MG63 (cell line): ENCODE measurements at regions not wholly inside any gene's neighbourhood (a gene's known extent, or its start where the extent isn't known, plus 50 kb on each side); places are given as distances from the start of the nearest gene placed in this dataset.

ENCODE experiments used
- DNase-seq: peaks from one replicate; pipeline ENCODE4 v3.0.0-alpha.2; 2020
- H3K27me3 ChIP-seq: fragments of 250-450 bp; sonication (Bioruptor Pico); 2 replicates; pipeline ENCODE4 v1.5.1; 2020; ENCODE audit warnings: mild to moderate bottlenecking, moderate library complexity
- H3K36me3 ChIP-seq: fragments of 250-450 bp; sonication (Bioruptor Pico); 2 replicates; pipeline ENCODE4 v1.5.1; 2020; ENCODE audit warnings: mild to moderate bottlenecking, moderate library complexity
- H3K4me3 ChIP-seq: fragments of 250-450 bp; sonication (Bioruptor Pico); 2 replicates; pipeline ENCODE4 v1.5.1; 2020; ENCODE audit warnings: mild to moderate bottlenecking, moderate library complexity
- H3K9me3 ChIP-seq: fragments of 250-450 bp; sonication (Bioruptor Pico); 2 replicates; pipeline ENCODE4 v1.5.1; 2020; ENCODE audit warnings: mild to moderate bottlenecking, moderate library complexity

- Histone ChIP-seq H3K9me3 (no peaks in the 10 kb centered on the region; the same call in 1 of the 2 replicates), H3K4me3 (no peak overlapping the region), H3K27me3 (no peaks in the 10 kb centered on the region), H3K36me3 (no peaks in the 10 kb centered on the region)
- DNase-seq = no peak
Measured at GRCh38 chr5:32953694-32954093, 242.6 kb downstream of the NPR3 start.

GRCh38 chr5:32955814-32956213, 244.7 kb downstream of the NPR3 start:
- no peak for DNase-seq
- H3K9me3 ChIP-seq = no peaks in the 10 kb centered on the region; the same call in 1 of the 2 replicates
- H3K4me3 ChIP-seq = no peak overlapping the region
- no peaks in the 10 kb centered on the region for H3K27me3 ChIP-seq
- no peaks in the 10 kb centered on the region for H3K36me3 ChIP-seq

- DNase-seq = no peak
- Histone ChIP-seq H3K36me3 (no peaks in the 10 kb centered on the region), H3K9me3 (no peaks in the 10 kb centered on the region; the same call in 1 of the 2 replicates), H3K4me3 (no peak overlapping the region), H3K27me3 (no peaks in the 10 kb centered on the region)
Measured at GRCh38 chr5:32960340-32961058, 249.4 kb downstream of the NPR3 start.

GRCh38 chr5:32961059-32961415, 249.9 kb downstream of the NPR3 start:
- no peaks in the 10 kb centered on the region; the same call in 1 of the 2 replicates for H3K9me3 ChIP-seq
- H3K27me3 ChIP-seq = no peaks in the 10 kb centered on the region
- DNase-seq = no peak
- no peak overlapping the region for H3K4me3 ChIP-seq
- H3K36me3 ChIP-seq = no peaks in the 10 kb centered on the region

GRCh38 chr5:32964261-32964660, 253.1 kb downstream of the NPR3 start:
- no peak overlapping the region for H3K4me3 ChIP-seq
- H3K27me3 ChIP-seq = no peaks in the 10 kb centered on the region
- DNase-seq = no peak
- no peaks in the 10 kb centered on the region for H3K9me3 ChIP-seq
- no peaks in the 10 kb centered on the region for H3K36me3 ChIP-seq

- Histone ChIP-seq H3K36me3 (no peaks in the 10 kb centered on the region), H3K27me3 (no peaks in the 10 kb centered on the region), H3K4me3 (no peak overlapping the region), H3K9me3 (no peaks in the 10 kb centered on the region)
- no peak for DNase-seq
Measured at GRCh38 chr5:32973646-32974045, 262.5 kb downstream of the NPR3 start.

GRCh38 chr5:32975656-32976375, 264.7 kb downstream of the NPR3 start:
- DNase-seq = no peak
- no peak overlapping the region for H3K4me3 ChIP-seq
- H3K27me3 ChIP-seq = no peaks in the 10 kb centered on the region
- H3K9me3 ChIP-seq = no peaks in the 10 kb centered on the region
- H3K36me3 ChIP-seq = no peaks in the 10 kb centered on the region

GRCh38 chr5:32981061-32981460, 269.9 kb downstream of the NPR3 start:
- DNase-seq = no peak
- H3K9me3 ChIP-seq = peaks cover 15% of the 10 kb centered on the region
- H3K36me3 ChIP-seq = no peaks in the 10 kb centered on the region
- H3K27me3 ChIP-seq = no peaks in the 10 kb centered on the region
- H3K4me3 ChIP-seq = no peak overlapping the region

GRCh38 chr5:32984851-32985610, 273.9 kb downstream of the NPR3 start:
- Histone ChIP-seq H3K9me3 (peaks cover 15% of the 10 kb centered on the region), H3K27me3 (no peaks in the 10 kb centered on the region), H3K36me3 (no peaks in the 10 kb centered on the region), H3K4me3 (no peak overlapping the region)
- no peak for DNase-seq

GRCh38 chr5:32989815-32990214, 278.7 kb downstream of the NPR3 start:
- no peak for DNase-seq
- H3K36me3 ChIP-seq = no peaks in the 10 kb centered on the region
- no peak overlapping the region for H3K4me3 ChIP-seq
- H3K9me3 ChIP-seq = peaks cover 4% of the 10 kb centered on the region; the same call in 1 of the 2 replicates
- no peaks in the 10 kb centered on the region for H3K27me3 ChIP-seq

GRCh38 chr5:32990593-32991420, 279.7 kb downstream of the NPR3 start:
- Histone ChIP-seq H3K36me3 (no peaks in the 10 kb centered on the region), H3K27me3 (no peaks in the 10 kb centered on the region), H3K9me3 (no peaks in the 10 kb centered on the region), H3K4me3 (peak overlapping the region; percentile 19; the same call in 1 of the 2 replicates)
- peak; percentile 47 for DNase-seq

- no peak overlapping the region for H3K4me3 ChIP-seq
- no peaks in the 10 kb centered on the region for H3K9me3 ChIP-seq
- no peaks in the 10 kb centered on the region for H3K36me3 ChIP-seq
- H3K27me3 ChIP-seq = no peaks in the 10 kb centered on the region
- DNase-seq = no peak
Measured at GRCh38 chr5:32991421-32991815, 280.3 kb downstream of the NPR3 start.

GRCh38 chr5:32996336-32996735, 285.2 kb downstream of the NPR3 start:
- Histone ChIP-seq H3K36me3 (no peaks in the 10 kb centered on the region), H3K27me3 (no peaks in the 10 kb centered on the region), H3K4me3 (no peak overlapping the region), H3K9me3 (no peaks in the 10 kb centered on the region)
- no peak for DNase-seq

GRCh38 chr5:33008751-33009418, 297.8 kb downstream of the NPR3 start:
- H3K4me3 ChIP-seq = no peak overlapping the region
- no peaks in the 10 kb centered on the region for H3K36me3 ChIP-seq
- peaks cover 13% of the 10 kb centered on the region for H3K9me3 ChIP-seq
- no peaks in the 10 kb centered on the region for H3K27me3 ChIP-seq
- DNase-seq = no peak

GRCh38 chr5:33010846-33011245, 299.7 kb downstream of the NPR3 start:
- Histone ChIP-seq H3K9me3 (peaks cover 19% of the 10 kb centered on the region), H3K4me3 (no peak overlapping the region), H3K27me3 (no peaks in the 10 kb centered on the region), H3K36me3 (no peaks in the 10 kb centered on the region)
- no peak for DNase-seq

GRCh38 chr5:33011801-33012200, 300.7 kb downstream of the NPR3 start:
- Histone ChIP-seq H3K36me3 (no peaks in the 10 kb centered on the region), H3K4me3 (no peak overlapping the region), H3K9me3 (peaks cover 17% of the 10 kb centered on the region), H3K27me3 (no peaks in the 10 kb centered on the region)
- no peak for DNase-seq
